HCT116 (cell line): ENCODE measurements at regions not wholly inside any gene's neighbourhood (a gene's known extent, or its start where the extent isn't known, plus 50 kb on each side); places are given as distances from the start of the nearest gene placed in this dataset.

Experiments used
- POLR2AphosphoS5 ChIP-seq: IDR thresholded peaks from 2 replicates; pipeline ENCODE4 v1.6.1; 2011; ENCODE audit warnings: mild to moderate bottlenecking, low read depth, low read length, moderate library complexity
- RAD21 ChIP-seq: IDR thresholded peaks from 2 replicates; pipeline ENCODE4 v1.6.1; 2012; ENCODE audit warnings: low read depth, mild to moderate bottlenecking
- TF ChIP-seq, protein P1 (sequence below), 3 experiments: fragments of 200-600 bp in 1 of 3; sonication (generic) in 1 of 3; IDR thresholded peaks in 2 of 3; conservative IDR thresholded peaks in 1 of 3; 2 replicates each; pipeline ENCODE4 v1.5.1; 2012 to 2017; ENCODE audit warnings: low read depth in 2 of 3, low read length in 2 of 3, antibody characterized with exemption in 1 of 3, borderline replicate concordance in 1 of 3, control low read depth in 1 of 3, mild to moderate bottlenecking in 1 of 3, mixed read lengths in 1 of 3, mixed run types in 1 of 3, moderate library complexity in 1 of 3; ENCODE audit not compliant: insufficient read depth in 1 of 3

DNA sequence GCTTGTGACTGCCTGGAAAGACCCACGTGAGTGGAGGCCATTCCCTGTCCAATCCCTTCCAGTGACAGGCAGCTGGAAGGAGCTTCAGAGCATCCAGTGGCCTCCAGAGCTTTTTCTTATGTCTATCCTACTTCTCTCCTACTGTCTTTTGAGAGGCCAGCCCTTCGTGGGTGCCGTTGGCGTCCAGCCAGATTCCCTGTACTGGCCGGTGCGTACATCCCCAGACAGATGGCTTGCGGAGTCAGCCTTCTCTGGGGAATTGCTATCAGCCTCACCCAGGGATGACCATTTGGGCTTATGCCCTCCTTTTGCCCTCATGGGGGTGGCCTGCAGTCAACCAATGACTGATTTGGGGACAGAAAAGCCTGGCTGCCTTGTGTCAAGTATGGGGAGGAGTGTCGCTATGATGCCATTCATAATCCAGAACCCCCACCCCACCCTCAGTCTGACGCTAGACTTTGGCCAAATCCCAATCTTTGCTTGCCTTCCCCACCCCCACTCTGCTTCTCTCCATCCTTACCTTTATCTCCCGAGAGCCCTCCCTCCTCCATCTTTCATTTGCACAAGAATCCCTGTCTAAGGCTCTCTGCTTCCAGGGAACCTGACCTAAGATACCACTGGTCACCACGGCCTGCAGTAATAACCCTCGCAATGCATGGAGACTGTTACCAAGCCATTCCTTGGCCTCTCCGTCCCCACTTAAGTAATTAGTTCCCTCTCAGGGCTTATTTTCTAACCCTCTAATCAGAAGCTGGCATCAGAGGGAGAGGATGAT, 150.3 kb upstream of the BCOR start:
- TF ChIP-seq RAD21: no peak
- TF ChIP-seq, protein P1, sequence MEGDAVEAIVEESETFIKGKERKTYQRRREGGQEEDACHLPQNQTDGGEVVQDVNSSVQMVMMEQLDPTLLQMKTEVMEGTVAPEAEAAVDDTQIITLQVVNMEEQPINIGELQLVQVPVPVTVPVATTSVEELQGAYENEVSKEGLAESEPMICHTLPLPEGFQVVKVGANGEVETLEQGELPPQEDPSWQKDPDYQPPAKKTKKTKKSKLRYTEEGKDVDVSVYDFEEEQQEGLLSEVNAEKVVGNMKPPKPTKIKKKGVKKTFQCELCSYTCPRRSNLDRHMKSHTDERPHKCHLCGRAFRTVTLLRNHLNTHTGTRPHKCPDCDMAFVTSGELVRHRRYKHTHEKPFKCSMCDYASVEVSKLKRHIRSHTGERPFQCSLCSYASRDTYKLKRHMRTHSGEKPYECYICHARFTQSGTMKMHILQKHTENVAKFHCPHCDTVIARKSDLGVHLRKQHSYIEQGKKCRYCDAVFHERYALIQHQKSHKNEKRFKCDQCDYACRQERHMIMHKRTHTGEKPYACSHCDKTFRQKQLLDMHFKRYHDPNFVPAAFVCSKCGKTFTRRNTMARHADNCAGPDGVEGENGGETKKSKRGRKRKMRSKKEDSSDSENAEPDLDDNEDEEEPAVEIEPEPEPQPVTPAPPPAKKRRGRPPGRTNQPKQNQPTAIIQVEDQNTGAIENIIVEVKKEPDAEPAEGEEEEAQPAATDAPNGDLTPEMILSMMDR (IDR thresholded peaks at IDR 0.05 in 2 of 3, conservative IDR thresholded peaks at IDR 0.05 in 1 of 3; ENCODE audit: borderline replicate concordance in 1 of 3, insufficient read depth in 1 of 3, low read depth in 2 of 3, low read length in 2 of 3): no peak
- TF ChIP-seq POLR2AphosphoS5: no peak
